Spleen (tissue), 11 donors: ENCODE measurements at regions not wholly inside any gene's neighbourhood (a gene's known extent, or its start where the extent isn't known, plus 50 kb on each side); places are given as distances from the start of the nearest gene placed in this dataset.
A peak's percentile ranks its signal among the peaks of the same experiment; 100 is the strongest.

Experiments used
- DNase-seq: peaks from one replicate; pipeline ENCODE4 v3.0.0-alpha.2; 2020
- H3K27ac ChIP-seq, 8 donors: fragments of 200-600 bp; sonication (generic) in 7 of 8; 1 replicate in 4 of 8; 2 replicates in 4 of 8; pipeline versions ENCODE4 v1.5.0 to v1.8.0; 2016 to 2021; ENCODE audit warnings: inconsistent platforms in 4 of 8, mild to moderate bottlenecking in 4 of 8, moderate library complexity in 1 of 8
- H3K27me3 ChIP-seq, 7 donors: fragments of 200-600 bp; sonication (generic) in 6 of 7; replicated peaks in 1 of 7; 1 replicate in 4 of 7; 2 replicates in 3 of 7; pipeline versions ENCODE4 v1.5.0 to v1.8.0; 2016 to 2021; ENCODE audit warnings: inconsistent platforms in 3 of 7, mild to moderate bottlenecking in 1 of 7
- H3K36me3 ChIP-seq, 6 donors: fragments of 200-600 bp; sonication (generic) in 5 of 6; 1 replicate in 4 of 6; 2 replicates in 2 of 6; pipeline versions ENCODE4 v1.5.0 to v1.8.0; 2016 to 2021; ENCODE audit warnings: inconsistent platforms in 2 of 6
- H3K4me1 ChIP-seq, 6 donors: fragments of 200-600 bp; sonication (generic) in 5 of 6; 1 replicate in 3 of 6; 2 replicates in 3 of 6; pipeline versions ENCODE4 v1.5.0 to v1.8.0; 2016 to 2021; ENCODE audit warnings: inconsistent platforms in 3 of 6
- H3K4me3 ChIP-seq, 8 donors: fragments of 200-600 bp; sonication (generic) in 7 of 8; 1 replicate in 4 of 8; 2 replicates in 4 of 8; pipeline versions ENCODE4 v1.5.0 to v1.8.0; 2016 to 2021; ENCODE audit warnings: inconsistent platforms in 4 of 8, mild to moderate bottlenecking in 4 of 8, moderate library complexity in 2 of 8
- H3K9me3 ChIP-seq, 8 donors: fragments of 200-600 bp; sonication (generic) in 7 of 8; 1 replicate in 4 of 8; 2 replicates in 4 of 8; pipeline versions ENCODE4 v1.5.0 to v1.8.0; 2016 to 2021; ENCODE audit warnings: inconsistent platforms in 4 of 8
- CTCF ChIP-seq, 11 experiments: fragments of 200-600 bp in 7 of 11; fragments of 450-650 bp in 4 of 11; sonication (generic) in 4 of 11; IDR thresholded peaks in 8 of 11; conservative IDR thresholded peaks in 3 of 11; 1 replicate in 7 of 11; 2 replicates in 4 of 11; pipeline versions ENCODE4 v1.4.0 to v1.8.0; 2016 to 2021; ENCODE audit warnings: antibody characterized with exemption in 11 of 11, inconsistent platforms in 4 of 11, mild to moderate bottlenecking in 1 of 11
- POLR2A ChIP-seq, 3 donors: fragments of 450-650 bp; IDR thresholded peaks; one replicate each; pipeline ENCODE4 v1.5.1; 2017; ENCODE audit warnings: antibody characterized with exemption in 3 of 3, mild to moderate bottlenecking in 1 of 3
- POLR2AphosphoS5 ChIP-seq, 3 donors: sonication (generic); formaldehyde crosslinking; IDR thresholded peaks; one replicate each; pipeline ENCODE4 v1.5.1; 2017; ENCODE audit warnings: antibody characterized with exemption in 3 of 3
- WGBS, 5 donors: extraction: QIAGEN DNeasy Blood & Tissue Kit in 3 of 5; methylation state at CpG; one replicate each; pipeline versions ENCODE4 v1.1.5 to v1.1.7; 2013 to 2018; 5-methylcytosine and 5-hydroxymethylcytosine counted together
- intact Hi-C: fragments of 100-400 bp; cut with DNase I; formaldehyde crosslinking; loops from one replicate; pipeline ENCODE4 v1.15.0; 2023; ENCODE audit warnings: low total_unique reads
- donor health status: healthy with polysubstance abuse.
- donor health status: DM: no; HTN: no; CAD: no; lungs with moderate emphysema.
- donor health status: DM: no; HTN: no; CAD: no.
- donor health status: Bipolar disorder and iron deficiency.
- donor health status: healthy.
- donor health status: DM: no; HTN: no; CAD: no.
- donor health status: DM: yes; HTN: yes; CAD: no.

- intact Hi-C loops, result no loop called here
- no peaks in the 10 kb centered on the region for H3K9me3 ChIP-seq
- H3K4me1 ChIP-seq, result peaks cover 0 to 21% (median 0%) of the 10 kb centered on the region in 6 donors
- H3K27ac ChIP-seq, result no peak overlapping the region
- TF ChIP-seq POLR2A (IDR thresholded peaks at IDR 0.05), result no peak
- TF ChIP-seq CTCF (IDR thresholded peaks at IDR 0.05 in 8 of 11, conservative IDR thresholded peaks at IDR 0.05 in 3 of 11), result no peak
- TF ChIP-seq POLR2AphosphoS5 (IDR thresholded peaks at IDR 0.05), result no peak
- no peak for DNase-seq
- 76 to 88% (median 84%) methylated on average over 3 of the region's 3 CpGs for WGBS, 5 donors
- no peaks in the 10 kb centered on the region for H3K27me3 ChIP-seq
- no peaks in the 10 kb centered on the region for H3K36me3 ChIP-seq
- no peak overlapping the region for H3K4me3 ChIP-seq
Measured at GRCh38 chr1:201589186-201589585, 50.3 kb downstream of the NAV1 start.

- Histone ChIP-seq H3K9me3 (no peaks in the 10 kb centered on the region), H3K27me3 (no peaks in the 10 kb centered on the region), H3K27ac (no peak overlapping the region), H3K36me3 (no peaks in the 10 kb centered on the region), H3K4me1 (peaks cover 0 to 14% (median 0%) of the 10 kb centered on the region in 6 donors), H3K4me3 (no peak overlapping the region)
- TF ChIP-seq POLR2A (IDR thresholded peaks at IDR 0.05), result no peak
- TF ChIP-seq CTCF (IDR thresholded peaks at IDR 0.05 in 8 of 11, conservative IDR thresholded peaks at IDR 0.05 in 3 of 11), result no peak
- peak; percentile 43 for DNase-seq
- intact Hi-C loops, result no loop called here
- WGBS, 5 donors, result 81 to 94% (median 85%) methylated on average over 10 of the region's 10 CpGs
Measured at GRCh38 chr1:201590474-201590873, 51.5 kb downstream of the NAV1 start.

GRCh38 chr1:201591348-201591747, 52.4 kb downstream of the NAV1 start:
- 65 to 93% (median 83%) methylated on average over 2 of the region's 2 CpGs for WGBS, 5 donors
- intact Hi-C loops, result no loop called here

GRCh38 chr1:201591981-201592380, 53.1 kb downstream of the NAV1 start:
- Histone ChIP-seq H3K27ac (no peak overlapping the region), H3K36me3 (no peaks in the 10 kb centered on the region), H3K4me3 (no peak overlapping the region), H3K27me3 (no peaks in the 10 kb centered on the region), H3K9me3 (no peaks in the 10 kb centered on the region), H3K4me1 (peaks cover 0 to 14% (median 0%) of the 10 kb centered on the region in 6 donors)
- peak; percentile 19 for DNase-seq
- WGBS, 5 donors, result 70 to 98% (median 89%) methylated on average over 2 to 3 of the region's 3 CpGs
- TF ChIP-seq POLR2A (IDR thresholded peaks at IDR 0.05), result no peak
- no peak for TF ChIP-seq CTCF (IDR thresholded peaks at IDR 0.05 in 8 of 11, conservative IDR thresholded peaks at IDR 0.05 in 3 of 11)
- TF ChIP-seq POLR2AphosphoS5 (IDR thresholded peaks at IDR 0.05), result no peak
- intact Hi-C loops, result no loop called here

More at GRCh38 chr1:201591348-201591747, 52.4 kb downstream of the NAV1 start:
- Histone ChIP-seq H3K9me3 (no peaks in the 10 kb centered on the region), H3K27me3 (no peaks in the 10 kb centered on the region), H3K4me3 (no peak overlapping the region), H3K36me3 (no peaks in the 10 kb centered on the region), H3K27ac (no peak overlapping the region), H3K4me1 (peaks cover 0 to 14% (median 0%) of the 10 kb centered on the region in 6 donors)
- peak; percentile 51 for DNase-seq
- TF ChIP-seq CTCF (IDR thresholded peaks at IDR 0.05 in 8 of 11, conservative IDR thresholded peaks at IDR 0.05 in 3 of 11) (no peak), POLR2AphosphoS5 (IDR thresholded peaks at IDR 0.05) (no peak), POLR2A (IDR thresholded peaks at IDR 0.05) (no peak)
